Astrocyte (in vitro differentiated cells and primary cell): ENCODE measurements at regions not wholly inside any gene's neighbourhood (a gene's known extent, or its start where the extent isn't known, plus 50 kb on each side); places are given as distances from the start of the nearest gene placed in this dataset.

Source experiments
- DNase-seq: peaks from one replicate; pipeline ENCODE4 v3.0.0-alpha.2; 2010; ENCODE audit warnings: low read depth
- FAIRE-seq: peaks from 2 replicates; lab custom pipeline; 2011; peaks lifted over from hg19 to GRCh38; lab: Jason Lieb, UNC
- H2AFZ ChIP-seq: 2 replicates; pipeline ENCODE4 v1.6.0; 2012; ENCODE audit warnings: low read depth, low read length, inconsistent platforms
- H3K27ac ChIP-seq: 2 replicates; pipeline ENCODE4 v1.5.1; 2011; ENCODE audit warnings: low read depth, low read length, inconsistent platforms
- H3K27me3 ChIP-seq: 2 replicates; pipeline ENCODE4 v1.6.0; 2011; ENCODE audit warnings: low read length, inconsistent platforms; ENCODE audit not compliant: insufficient read depth
- H3K36me3 ChIP-seq: 2 replicates; pipeline ENCODE4 v1.5.1; 2011; ENCODE audit warnings: low read length, inconsistent platforms; ENCODE audit not compliant: insufficient read depth
- H3K4me1 ChIP-seq: 2 replicates; pipeline ENCODE4 v1.5.1; 2011; ENCODE audit warnings: low read length, inconsistent platforms; ENCODE audit not compliant: insufficient read depth
- H3K4me2 ChIP-seq: 2 replicates; pipeline ENCODE4 v1.6.0; 2012; ENCODE audit warnings: low read length, inconsistent platforms
- H3K4me3 ChIP-seq: 2 replicates; pipeline ENCODE4 v1.5.1; 2011; ENCODE audit warnings: low read depth, mild to moderate bottlenecking, low read length, inconsistent platforms; ENCODE audit not compliant: insufficient read depth
- H3K79me2 ChIP-seq: 2 replicates; pipeline ENCODE4 v1.6.0; 2012; ENCODE audit warnings: mild to moderate bottlenecking, low read length, inconsistent platforms; ENCODE audit not compliant: insufficient read depth
- H3K9ac ChIP-seq: 2 replicates; pipeline ENCODE4 v1.6.0; 2012; ENCODE audit warnings: mild to moderate bottlenecking, low read length, inconsistent platforms
- H3K9me3 ChIP-seq: 2 replicates; pipeline ENCODE4 v1.5.1; 2012; ENCODE audit warnings: low read depth, mild to moderate bottlenecking, low read length, inconsistent platforms; ENCODE audit not compliant: insufficient read depth
- H4K20me1 ChIP-seq: 2 replicates; pipeline ENCODE4 v1.6.0; 2012; ENCODE audit warnings: low read length, inconsistent platforms; ENCODE audit not compliant: insufficient read depth
- H3K27ac Mint-ChIP-seq: one replicate; pipeline ENCODE4 v1.8.0; 2021; ENCODE audit warnings: mild to moderate bottlenecking, mixed read lengths; ENCODE audit not compliant: unreplicated experiment
- H3K27me3 Mint-ChIP-seq: one replicate; pipeline ENCODE4 v1.8.0; 2021; ENCODE audit warnings: low read depth, mixed read lengths; ENCODE audit not compliant: unreplicated experiment
- H3K36me3 Mint-ChIP-seq: one replicate; pipeline ENCODE4 v1.8.0; 2021; ENCODE audit warnings: low read depth, mixed read lengths; ENCODE audit not compliant: unreplicated experiment
- H3K4me1 Mint-ChIP-seq: one replicate; pipeline ENCODE4 v1.8.0; 2021; ENCODE audit warnings: low read depth, mixed read lengths; ENCODE audit not compliant: unreplicated experiment
- H3K4me3 Mint-ChIP-seq: one replicate; pipeline ENCODE4 v1.8.0; 2021; ENCODE audit warnings: mild to moderate bottlenecking, moderate library complexity, mixed read lengths; ENCODE audit not compliant: unreplicated experiment
- H3K9me3 Mint-ChIP-seq: one replicate; pipeline ENCODE4 v1.8.0; 2021; ENCODE audit warnings: mild to moderate bottlenecking, mixed read lengths; ENCODE audit not compliant: unreplicated experiment
- CTCF ChIP-seq: IDR thresholded peaks from 2 replicates; pipeline ENCODE4 v1.5.1; 2011; ENCODE audit warnings: low read depth, mild to moderate bottlenecking, inconsistent platforms, low read length, moderate library complexity; ENCODE audit not compliant: insufficient read depth
- EZH2 ChIP-seq: IDR thresholded peaks from 2 replicates; pipeline ENCODE4 v1.6.1; 2012; ENCODE audit warnings: mild to moderate bottlenecking, low read length, inconsistent platforms; ENCODE audit not compliant: insufficient read depth

DNA sequence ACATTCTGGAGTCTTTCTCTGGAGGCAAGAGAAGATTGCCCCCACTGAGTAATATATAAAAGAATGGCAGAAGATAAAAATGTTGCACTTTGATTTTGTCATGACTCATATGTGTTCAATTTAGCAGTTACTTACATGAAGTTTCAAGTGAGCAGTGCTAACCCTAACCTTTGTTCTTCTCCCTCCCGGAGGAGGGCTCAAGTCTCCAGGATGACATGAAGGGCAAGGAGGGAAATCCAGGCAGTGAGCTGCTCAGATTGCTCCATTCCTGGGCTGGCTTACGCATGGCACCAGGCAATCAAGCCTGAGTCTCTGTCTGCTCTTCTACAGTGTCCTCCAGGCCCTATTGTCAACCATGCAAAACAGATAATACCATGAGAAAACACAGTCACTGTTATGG lies 322.3 kb downstream of the DUSP6 start:
- H4K20me1 ChIP-seq, result no peaks in the 10 kb centered on the region
- Mint-ChIP-seq H3K4me1 (no peaks in the 10 kb centered on the region), H3K36me3 (no peaks in the 10 kb centered on the region), H3K9me3 (no peaks in the 10 kb centered on the region), H3K27me3 (no peaks in the 10 kb centered on the region), H3K4me3 (no peak overlapping the region), H3K27ac (no peak overlapping the region)
- H3K27ac ChIP-seq, result no peak overlapping the region
- H2AFZ ChIP-seq, result no peak overlapping the region
- no peaks in the 10 kb centered on the region for H3K79me2 ChIP-seq
- FAIRE-seq (no peak), DNase-seq (no peak)
- H3K4me1 ChIP-seq, result no peaks in the 10 kb centered on the region
- no peaks in the 10 kb centered on the region for H3K27me3 ChIP-seq
- no peak overlapping the region for H3K4me2 ChIP-seq
- H3K36me3 ChIP-seq, result no peaks in the 10 kb centered on the region
- H3K4me3 ChIP-seq, result no peak overlapping the region
- TF ChIP-seq EZH2 (no peak), CTCF (no peak)
- no peak overlapping the region for H3K9ac ChIP-seq
- no peaks in the 10 kb centered on the region for H3K9me3 ChIP-seq

- H3K27ac Mint-ChIP-seq, result no peak overlapping the region
- H3K36me3 Mint-ChIP-seq, result no peaks in the 10 kb centered on the region
- H3K4me1 ChIP-seq, result no peaks in the 10 kb centered on the region
- H3K9me3 ChIP-seq, result no peaks in the 10 kb centered on the region
- H3K79me2 ChIP-seq, result no peaks in the 10 kb centered on the region
- H3K36me3 ChIP-seq, result no peaks in the 10 kb centered on the region
- DNase-seq (no peak), FAIRE-seq (no peak)
- H3K4me3 Mint-ChIP-seq, result no peak overlapping the region
- no peak overlapping the region for H3K4me3 ChIP-seq
- H3K27me3 ChIP-seq, result no peaks in the 10 kb centered on the region
- no peak overlapping the region for H3K4me2 ChIP-seq
- no peaks in the 10 kb centered on the region for H3K9me3 Mint-ChIP-seq
- no peak overlapping the region for H3K27ac ChIP-seq
- no peaks in the 10 kb centered on the region for H3K27me3 Mint-ChIP-seq
- TF ChIP-seq EZH2 (no peak), CTCF (no peak)
- H2AFZ ChIP-seq, result no peak overlapping the region
- no peak overlapping the region for H3K9ac ChIP-seq
- H3K4me1 Mint-ChIP-seq, result no peaks in the 10 kb centered on the region
- H4K20me1 ChIP-seq, result no peaks in the 10 kb centered on the region
Observed at GRCh38 chr12:89024580-89024979, 327.7 kb downstream of the DUSP6 start.

- no peak for FAIRE-seq
- Mint-ChIP-seq H3K27me3 (no peaks in the 10 kb centered on the region), H3K9me3 (no peaks in the 10 kb centered on the region), H3K4me1 (no peaks in the 10 kb centered on the region), H3K4me3 (no peak overlapping the region), H3K36me3 (no peaks in the 10 kb centered on the region), H3K27ac (no peak overlapping the region)
- Histone ChIP-seq H3K27ac (no peak overlapping the region), H4K20me1 (no peaks in the 10 kb centered on the region), H3K4me1 (peaks cover 5% of the 10 kb centered on the region), H3K9me3 (no peaks in the 10 kb centered on the region), H3K9ac (no peak overlapping the region), H3K4me2 (no peak overlapping the region), H3K4me3 (no peak overlapping the region), H3K79me2 (no peaks in the 10 kb centered on the region), H2AFZ (no peak overlapping the region), H3K27me3 (no peaks in the 10 kb centered on the region), H3K36me3 (no peaks in the 10 kb centered on the region)
- no peak for TF ChIP-seq EZH2
- no peak for TF ChIP-seq CTCF
- DNase-seq, result no peak
Observed at GRCh38 chr12:89023936-89024335, 328.4 kb downstream of the DUSP6 start.
